Ishikawa (cell line): ENCODE measurements at regions not wholly inside any gene's neighbourhood (a gene's known extent, or its start where the extent isn't known, plus 50 kb on each side); places are given as distances from the start of the nearest gene placed in this dataset.

Experiments used
- CEBPB ChIP-seq: IDR thresholded peaks from 2 replicates; pipeline ENCODE4 v1.6.1; 2012
- EP300 ChIP-seq: IDR thresholded peaks from 2 replicates; pipeline ENCODE4 v1.6.1; 2012; ENCODE audit warnings: borderline replicate concordance
- RAD21 ChIP-seq: IDR thresholded peaks from 2 replicates; pipeline ENCODE4 v1.6.1; 2012; ENCODE audit warnings: low read depth

DNA sequence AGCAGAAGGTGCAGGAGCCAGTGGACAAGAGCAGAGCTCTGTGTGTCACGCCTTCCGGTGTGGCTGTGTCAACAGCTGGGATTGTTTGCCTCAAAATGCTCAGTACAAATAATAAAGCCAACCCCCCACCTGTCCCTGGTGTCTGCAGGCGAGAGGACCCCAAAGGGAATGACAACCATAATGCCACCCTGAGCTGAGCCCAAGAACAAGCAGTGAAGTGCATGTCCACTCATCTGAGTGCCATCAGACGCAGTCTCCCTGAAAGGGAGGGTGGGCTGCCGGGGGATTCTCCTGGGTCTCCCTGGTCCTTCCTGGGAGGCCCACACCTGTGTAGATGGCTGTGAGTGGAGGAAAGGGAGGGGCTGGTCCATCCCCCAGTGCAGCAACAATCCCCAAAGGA, 328.8 kb upstream of the IRX1 start:
- TF ChIP-seq RAD21 = no peak
- no peak for TF ChIP-seq CEBPB
- TF ChIP-seq EP300 = no peak
